ENCODE measurements at regions not wholly inside any gene's neighbourhood (a gene's known extent, or its start where the extent isn't known, plus 50 kb on each side); places are given as distances from the start of the nearest gene placed in this dataset.

DNA sequence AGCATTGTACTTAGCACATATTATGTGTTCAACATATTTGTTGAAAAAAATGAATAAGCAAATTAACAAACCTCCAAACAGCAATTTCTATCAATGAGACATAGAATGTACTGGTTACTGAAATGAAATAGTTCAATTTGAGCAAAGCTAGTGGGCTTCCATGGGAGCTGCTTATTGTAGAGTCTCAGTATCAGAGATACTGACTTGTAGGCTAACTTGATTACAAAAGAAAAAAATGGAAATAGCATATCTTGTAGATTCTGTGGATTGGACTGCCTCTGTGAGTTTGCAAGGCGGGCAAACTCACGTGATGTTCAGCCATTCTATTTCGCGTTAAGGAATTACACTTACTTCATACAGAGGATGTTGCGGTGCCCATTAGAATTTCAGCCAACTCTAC is 222.1 kb upstream of the JADE1 start:
- TF ChIP-seq SUZ12 (IDR thresholded peaks at IDR 0.05; ENCODE audit: extremely low read depth, insufficient read depth, insufficient read length) (no peak), YY1 (IDR thresholded peaks at IDR 0.05; ENCODE audit: insufficient read depth, insufficient read length) (no peak)

Data from NT2/D1 (cell line).